ENCODE measurements at regions not wholly inside any gene's neighbourhood (a gene's known extent, or its start where the extent isn't known, plus 50 kb on each side); places are given as distances from the start of the nearest gene placed in this dataset.

DNA sequence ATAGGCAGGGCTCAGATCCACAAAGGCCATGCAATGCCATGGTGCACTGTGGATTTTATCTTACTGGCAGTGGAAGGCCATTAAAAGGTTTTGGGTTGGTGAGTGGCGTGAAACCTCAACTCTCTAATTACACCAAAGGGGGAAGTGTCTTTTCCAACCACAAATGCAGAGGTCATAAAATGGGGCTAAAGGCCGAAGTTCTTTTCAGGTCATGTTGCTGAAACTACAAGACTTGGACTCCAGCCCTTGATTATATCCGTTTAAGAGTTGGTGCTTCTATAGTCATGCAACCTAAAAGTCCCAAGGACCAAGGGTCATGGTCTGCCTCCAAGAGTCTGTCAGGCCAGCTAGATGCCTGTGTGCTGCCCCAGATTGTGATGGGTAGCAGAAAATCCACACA is 434.3 kb downstream of the RAB38 start:
- TF ChIP-seq, protein P1, sequence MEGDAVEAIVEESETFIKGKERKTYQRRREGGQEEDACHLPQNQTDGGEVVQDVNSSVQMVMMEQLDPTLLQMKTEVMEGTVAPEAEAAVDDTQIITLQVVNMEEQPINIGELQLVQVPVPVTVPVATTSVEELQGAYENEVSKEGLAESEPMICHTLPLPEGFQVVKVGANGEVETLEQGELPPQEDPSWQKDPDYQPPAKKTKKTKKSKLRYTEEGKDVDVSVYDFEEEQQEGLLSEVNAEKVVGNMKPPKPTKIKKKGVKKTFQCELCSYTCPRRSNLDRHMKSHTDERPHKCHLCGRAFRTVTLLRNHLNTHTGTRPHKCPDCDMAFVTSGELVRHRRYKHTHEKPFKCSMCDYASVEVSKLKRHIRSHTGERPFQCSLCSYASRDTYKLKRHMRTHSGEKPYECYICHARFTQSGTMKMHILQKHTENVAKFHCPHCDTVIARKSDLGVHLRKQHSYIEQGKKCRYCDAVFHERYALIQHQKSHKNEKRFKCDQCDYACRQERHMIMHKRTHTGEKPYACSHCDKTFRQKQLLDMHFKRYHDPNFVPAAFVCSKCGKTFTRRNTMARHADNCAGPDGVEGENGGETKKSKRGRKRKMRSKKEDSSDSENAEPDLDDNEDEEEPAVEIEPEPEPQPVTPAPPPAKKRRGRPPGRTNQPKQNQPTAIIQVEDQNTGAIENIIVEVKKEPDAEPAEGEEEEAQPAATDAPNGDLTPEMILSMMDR (IDR thresholded peaks at IDR 0.05; ENCODE audit: low read length), result no peak
- TF ChIP-seq EZH2 (optimal IDR thresholded peaks at IDR 0.05; ENCODE audit: low read depth, low read length) (no peak), EZH2phosphoT487 (IDR thresholded peaks at IDR 0.05; ENCODE audit: low read length) (no peak)

Measured in MM.1S (cell line).